NB4 (cell line): ENCODE measurements at regions not wholly inside any gene's neighbourhood (a gene's known extent, or its start where the extent isn't known, plus 50 kb on each side); places are given as distances from the start of the nearest gene placed in this dataset.

Experiments used
- CTCF ChIP-seq: IDR thresholded peaks from one replicate; pipeline ENCODE4 v1.5.1; 2012; ENCODE audit warnings: low read depth, low read length
- MAX ChIP-seq: IDR thresholded peaks from 2 replicates; pipeline ENCODE4 v1.6.1; 2011; ENCODE audit warnings: low read depth, low read length

GRCh38 chr11:92793189-92793588 lies 176.3 kb upstream of the MTNR1B start:
- TF ChIP-seq CTCF (no peak), MAX (no peak)
